ENCODE measurements at regions not wholly inside any gene's neighbourhood (a gene's known extent, or its start where the extent isn't known, plus 50 kb on each side); places are given as distances from the start of the nearest gene placed in this dataset.

- Histone ChIP-seq H3K4me1 (no peaks in the 10 kb centered on the region), H3K9me3 (replicated peaks) (no peaks in the 10 kb centered on the region), H3K4me3 (no peak overlapping the region), H3K27me3 (ENCODE audit: low read depth) (no peaks in the 10 kb centered on the region), H3K27ac (replicated peaks) (no peak overlapping the region), H3K36me3 (no peaks in the 10 kb centered on the region)
- DNase-seq: no peak
- no peak for TF ChIP-seq CTCF (IDR thresholded peaks at IDR 0.05; ENCODE audit: borderline replicate concordance)
- intact Hi-C loops (cut with micrococcal nuclease): no loop called here
Measured at GRCh38 chrX:6930307-6930849, 217.1 kb upstream of the STS start.

- intact Hi-C loops (cut with micrococcal nuclease): no loop called here
- H3K27ac ChIP-seq (replicated peaks): no peak overlapping the region
- H3K9me3 ChIP-seq (replicated peaks): no peaks in the 10 kb centered on the region
- TF ChIP-seq CTCF (IDR thresholded peaks at IDR 0.05; ENCODE audit: borderline replicate concordance): no peak
- H3K4me3 ChIP-seq: no peak overlapping the region
- H3K36me3 ChIP-seq: no peaks in the 10 kb centered on the region
- H3K27me3 ChIP-seq (ENCODE audit: low read depth): no peaks in the 10 kb centered on the region
- no peaks in the 10 kb centered on the region for H3K4me1 ChIP-seq
- DNase-seq: no peak
Measured at GRCh38 chrX:6924443-6925077, 223.0 kb upstream of the STS start.

GRCh38 chrX:6917666-6918065 lies 229.8 kb upstream of the STS start:
- Histone ChIP-seq H3K36me3 (no peaks in the 10 kb centered on the region), H3K27ac (replicated peaks) (no peak overlapping the region), H3K27me3 (ENCODE audit: low read depth) (no peaks in the 10 kb centered on the region), H3K4me3 (no peak overlapping the region), H3K4me1 (no peaks in the 10 kb centered on the region), H3K9me3 (replicated peaks) (no peaks in the 10 kb centered on the region)
- no peak for DNase-seq
- intact Hi-C loops (cut with micrococcal nuclease): no loop called here
- TF ChIP-seq CTCF (IDR thresholded peaks at IDR 0.05; ENCODE audit: borderline replicate concordance): no peak

GRCh38 chrX:6910218-6910617 lies 237.3 kb upstream of the STS start:
- no peak overlapping the region for H3K27ac ChIP-seq (replicated peaks)
- no peaks in the 10 kb centered on the region for H3K27me3 ChIP-seq (ENCODE audit: low read depth)
- no peaks in the 10 kb centered on the region for H3K4me1 ChIP-seq
- no peak for TF ChIP-seq CTCF (IDR thresholded peaks at IDR 0.05; ENCODE audit: borderline replicate concordance)
- intact Hi-C loops (cut with micrococcal nuclease): no loop called here
- no peak overlapping the region for H3K4me3 ChIP-seq
- H3K9me3 ChIP-seq (replicated peaks): no peaks in the 10 kb centered on the region
- no peak for DNase-seq
- no peaks in the 10 kb centered on the region for H3K36me3 ChIP-seq

GRCh38 chrX:6909396-6909795 lies 238.1 kb upstream of the STS start:
- DNase-seq: no peak
- Histone ChIP-seq H3K27ac (replicated peaks) (no peak overlapping the region), H3K4me1 (no peaks in the 10 kb centered on the region), H3K4me3 (no peak overlapping the region), H3K27me3 (ENCODE audit: low read depth) (no peaks in the 10 kb centered on the region), H3K9me3 (replicated peaks) (no peaks in the 10 kb centered on the region), H3K36me3 (no peaks in the 10 kb centered on the region)
- no peak for TF ChIP-seq CTCF (IDR thresholded peaks at IDR 0.05; ENCODE audit: borderline replicate concordance)
- intact Hi-C loops (cut with micrococcal nuclease): no loop called here
